Muscle of leg (tissue), 3 donors: ENCODE measurements at regions not wholly inside any gene's neighbourhood (a gene's known extent, or its start where the extent isn't known, plus 50 kb on each side); places are given as distances from the start of the nearest gene placed in this dataset.

Source experiments
- DNase-seq: peaks from one replicate; pipeline ENCODE4 v3.0.0; 2013
- H3K27ac ChIP-seq: one replicate; pipeline ENCODE4 v1.5.1; 2013; ENCODE audit warnings: mild to moderate bottlenecking, low read length, control low read depth
- H3K27me3 ChIP-seq: one replicate; pipeline ENCODE4 v1.6.1; 2013; ENCODE audit warnings: low read length; ENCODE audit not compliant: control insufficient read depth, insufficient read depth
- H3K36me3 ChIP-seq: one replicate; pipeline ENCODE4 v1.6.1; 2013; ENCODE audit warnings: low read length; ENCODE audit not compliant: control insufficient read depth, insufficient read depth
- H3K4me1 ChIP-seq: one replicate; pipeline ENCODE4 v1.6.1; 2013; ENCODE audit warnings: low read length; ENCODE audit not compliant: control insufficient read depth, insufficient read depth
- H3K4me3 ChIP-seq: one replicate; pipeline ENCODE4 v1.5.1; 2013; ENCODE audit warnings: low read length, control low read depth
- H3K9me3 ChIP-seq: replicated peaks from 2 replicates; pipeline ENCODE4 v1.6.1; 2013; ENCODE audit warnings: low read depth, low read length; ENCODE audit not compliant: control insufficient read depth
- WGBS: methylation state at CpG from one replicate; pipeline ENCODE4 v1.1.5; 2013; ENCODE audit warnings: missing lambda C conversion rate; ENCODE audit not compliant: insufficient coverage; 5-methylcytosine and 5-hydroxymethylcytosine counted together

GRCh38 chr10:7092603-7093002 lies 318.2 kb downstream of the SFMBT2 start:
- H3K4me1 ChIP-seq, result no peaks in the 10 kb centered on the region
- DNase-seq, result no peak
- no peaks in the 10 kb centered on the region for H3K9me3 ChIP-seq
- no peaks in the 10 kb centered on the region for H3K36me3 ChIP-seq
- WGBS, result 91% methylated on average over 5 of the region's 7 CpGs
- H3K27ac ChIP-seq, result no peak overlapping the region
- H3K4me3 ChIP-seq, result no peak overlapping the region
- H3K27me3 ChIP-seq, result no peaks in the 10 kb centered on the region

DNA sequence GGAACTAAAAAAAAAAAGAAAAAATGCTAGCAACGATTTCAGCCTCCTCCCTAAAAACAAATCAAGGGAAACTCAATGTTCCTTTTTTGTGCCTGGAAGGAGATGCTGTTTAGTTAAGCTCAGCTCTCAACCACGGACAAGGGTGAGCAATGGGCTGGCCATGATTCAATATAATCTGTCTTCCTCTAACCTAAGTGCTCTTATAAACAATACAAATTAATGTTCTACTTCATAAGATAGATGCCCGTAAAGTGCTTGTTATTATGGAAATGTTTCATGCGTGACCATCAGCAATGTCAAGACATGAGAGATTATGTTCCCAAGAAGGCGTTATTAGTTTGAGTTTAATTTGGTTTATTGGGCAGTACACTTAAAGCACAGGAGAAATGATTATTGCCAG lies 320.3 kb downstream of the SFMBT2 start:
- WGBS, result no CpG with 5 or more reads among the region's 5 CpGs
- H3K36me3 ChIP-seq, result no peaks in the 10 kb centered on the region
- no peak overlapping the region for H3K4me3 ChIP-seq
- no peaks in the 10 kb centered on the region for H3K9me3 ChIP-seq
- peaks cover 6% of the 10 kb centered on the region for H3K4me1 ChIP-seq
- H3K27ac ChIP-seq, result no peak overlapping the region
- DNase-seq, result no peak
- no peaks in the 10 kb centered on the region for H3K27me3 ChIP-seq

- peak; percentile 68 for DNase-seq
- H3K27me3 ChIP-seq, result no peaks in the 10 kb centered on the region
- peak overlapping the region; percentile 26 for H3K27ac ChIP-seq
- 65% methylated on average over 2 of the region's 14 CpGs for WGBS
- H3K4me1 ChIP-seq, result peaks cover 8% of the 10 kb centered on the region
- H3K4me3 ChIP-seq, result no peak overlapping the region
- H3K9me3 ChIP-seq, result no peaks in the 10 kb centered on the region
- H3K36me3 ChIP-seq, result no peaks in the 10 kb centered on the region
Observed at GRCh38 chr10:7085913-7086589, 324.8 kb downstream of the SFMBT2 start.

- H3K9me3 ChIP-seq, result no peaks in the 10 kb centered on the region
- no peak overlapping the region for H3K4me3 ChIP-seq
- peaks cover 8% of the 10 kb centered on the region for H3K4me1 ChIP-seq
- H3K27me3 ChIP-seq, result no peaks in the 10 kb centered on the region
- H3K27ac ChIP-seq, result peak overlapping the region; percentile 26
- WGBS, result 73% methylated on average over 3 of the region's 10 CpGs
- no peak for DNase-seq
- no peaks in the 10 kb centered on the region for H3K36me3 ChIP-seq
Observed at GRCh38 chr10:7085147-7085912, 325.5 kb downstream of the SFMBT2 start.

DNA sequence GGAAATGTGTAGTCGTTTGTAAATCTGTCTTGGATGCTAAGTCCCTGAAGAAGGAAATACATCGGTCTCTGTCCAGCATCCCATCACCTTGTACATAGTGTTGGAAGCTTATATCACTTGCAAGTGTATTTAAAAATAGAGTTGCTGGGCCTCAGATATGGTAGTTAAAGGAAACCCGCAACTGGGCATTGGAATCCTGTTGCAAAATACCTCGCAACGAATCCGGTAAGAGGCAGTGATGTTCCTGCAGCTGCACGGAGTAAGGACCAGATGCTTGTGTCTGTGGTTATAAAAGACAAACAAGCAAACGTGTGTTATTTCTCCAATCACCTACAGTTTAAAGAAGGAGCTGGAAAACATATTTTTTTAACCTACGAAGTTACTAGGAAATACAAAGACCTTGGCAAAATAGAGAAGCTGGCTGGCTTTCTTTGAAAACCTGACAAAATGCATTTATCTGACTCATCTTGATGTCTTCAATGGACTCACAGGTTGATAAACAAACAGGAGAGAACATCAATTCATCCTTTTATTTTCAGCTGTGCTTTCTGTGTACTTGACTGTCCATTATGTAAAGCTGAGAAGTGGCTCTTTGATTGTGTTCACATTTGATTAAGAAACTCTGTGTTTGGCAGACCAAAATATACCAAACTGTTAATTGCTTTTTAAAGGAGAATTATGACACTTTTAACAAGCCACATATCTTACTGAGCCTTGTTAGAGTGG lies 326.4 kb downstream of the SFMBT2 start:
- H3K4me3 ChIP-seq, result no peak overlapping the region
- H3K36me3 ChIP-seq, result no peaks in the 10 kb centered on the region
- no peaks in the 10 kb centered on the region for H3K27me3 ChIP-seq
- 44% methylated on average over 1 of the region's 9 CpGs for WGBS
- peak; percentile 21 for DNase-seq
- H3K27ac ChIP-seq, result no peak overlapping the region
- H3K4me1 ChIP-seq, result peaks cover 8% of the 10 kb centered on the region
- H3K9me3 ChIP-seq, result no peaks in the 10 kb centered on the region

DNA sequence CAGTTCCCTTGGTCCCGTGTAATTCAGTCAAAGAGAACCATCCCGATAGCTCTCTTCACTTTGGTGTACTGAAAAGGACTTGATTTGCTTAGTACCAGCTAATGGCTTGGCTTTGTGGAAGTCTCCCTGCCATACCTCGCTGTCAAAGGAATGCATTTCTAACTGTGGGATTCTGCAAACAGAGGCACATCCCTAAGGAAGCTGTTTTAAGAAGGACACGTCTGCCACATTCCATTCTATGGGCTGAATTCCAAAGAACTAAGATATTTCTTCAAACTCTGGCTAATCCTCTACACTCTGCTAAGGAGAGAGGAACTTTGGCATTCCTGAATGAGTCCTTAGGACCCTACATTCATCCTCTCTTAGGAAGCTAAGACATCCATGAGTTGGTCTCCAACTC lies 327.9 kb downstream of the SFMBT2 start:
- Histone ChIP-seq H3K36me3 (no peaks in the 10 kb centered on the region), H3K9me3 (no peaks in the 10 kb centered on the region), H3K27me3 (no peaks in the 10 kb centered on the region), H3K4me3 (no peak overlapping the region), H3K4me1 (peaks cover 8% of the 10 kb centered on the region), H3K27ac (no peak overlapping the region)
- DNase-seq, result no peak
- WGBS, result no CpG with 5 or more reads among the region's 4 CpGs

DNA sequence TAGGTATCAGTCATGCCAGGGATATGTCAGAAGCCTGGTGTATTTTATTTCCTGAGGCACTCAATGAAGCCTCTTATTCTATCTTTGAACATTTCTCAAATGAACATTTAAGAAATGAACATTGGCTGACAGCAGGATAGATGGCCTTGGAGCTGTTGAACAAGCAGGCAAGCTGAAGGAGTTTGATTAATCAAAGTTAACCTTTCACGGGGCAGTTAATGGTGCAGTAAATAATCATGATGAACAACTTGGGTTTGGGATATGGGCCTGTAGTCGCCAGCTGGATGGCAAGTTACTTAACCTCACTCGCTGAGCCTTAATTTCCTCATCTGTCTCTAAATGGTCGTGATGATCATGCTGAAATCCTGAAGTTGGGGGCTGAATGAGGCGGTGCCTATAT lies 333.0 kb downstream of the SFMBT2 start:
- WGBS, result 58% methylated on average over 2 of the region's 5 CpGs

GRCh38 chr10:7075851-7076250 lies 335.0 kb downstream of the SFMBT2 start:
- DNase-seq, result peak; percentile 30
- WGBS, result 37% methylated on average over 6 of the region's 7 CpGs
- H3K27ac ChIP-seq, result no peak overlapping the region

More for the DNA sequence above, 333.0 kb downstream of the SFMBT2 start:
- DNase-seq, result no peak
- no peaks in the 10 kb centered on the region for H3K27me3 ChIP-seq
- H3K36me3 ChIP-seq, result no peaks in the 10 kb centered on the region
- H3K4me3 ChIP-seq, result no peak overlapping the region
- peaks cover 2% of the 10 kb centered on the region for H3K4me1 ChIP-seq
- no peak overlapping the region for H3K27ac ChIP-seq
- H3K9me3 ChIP-seq, result no peaks in the 10 kb centered on the region

GRCh38 chr10:7075110-7075509 lies 335.7 kb downstream of the SFMBT2 start:
- Histone ChIP-seq H3K27ac (no peak overlapping the region), H3K27me3 (no peaks in the 10 kb centered on the region)
- 18% methylated on average over 3 of the region's 5 CpGs for WGBS

More at GRCh38 chr10:7075851-7076250, 335.0 kb downstream of the SFMBT2 start:
- Histone ChIP-seq H3K4me1 (peaks cover 2% of the 10 kb centered on the region), H3K4me3 (no peak overlapping the region), H3K9me3 (no peaks in the 10 kb centered on the region), H3K36me3 (no peaks in the 10 kb centered on the region), H3K27me3 (no peaks in the 10 kb centered on the region)

DNA sequence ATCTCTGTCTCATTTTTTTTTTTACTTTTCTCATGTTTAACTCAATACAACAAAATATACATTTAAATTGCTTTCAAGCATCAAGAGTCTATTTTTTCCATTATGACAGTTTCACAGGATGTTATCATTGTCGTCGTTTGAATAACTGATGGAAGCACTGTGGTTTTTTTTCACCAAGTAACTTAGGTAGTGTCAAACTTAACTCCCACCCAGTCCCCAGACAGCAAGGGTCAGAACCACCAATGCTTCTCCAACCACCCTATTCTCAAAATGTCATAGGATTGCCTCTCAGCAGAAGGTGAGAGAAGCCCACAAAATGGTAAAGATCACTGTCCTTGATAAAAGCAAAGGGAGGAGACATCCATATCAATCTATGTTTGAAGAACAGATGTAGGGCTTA lies 339.4 kb downstream of the SFMBT2 start:
- no peaks in the 10 kb centered on the region for H3K27me3 ChIP-seq
- 100% methylated on average over 2 of the region's 2 CpGs for WGBS

More at GRCh38 chr10:7075110-7075509, 335.7 kb downstream of the SFMBT2 start:
- no peaks in the 10 kb centered on the region for H3K9me3 ChIP-seq
- no peaks in the 10 kb centered on the region for H3K36me3 ChIP-seq
- no peak overlapping the region for H3K4me3 ChIP-seq
- DNase-seq, result peak; percentile 76
- H3K4me1 ChIP-seq, result peaks cover 2% of the 10 kb centered on the region

More for the DNA sequence above, 339.4 kb downstream of the SFMBT2 start:
- Histone ChIP-seq H3K36me3 (no peaks in the 10 kb centered on the region), H3K4me1 (peaks cover 2% of the 10 kb centered on the region), H3K9me3 (no peaks in the 10 kb centered on the region), H3K4me3 (no peak overlapping the region), H3K27ac (no peak overlapping the region)
- no peak for DNase-seq
